ENCODE measurements at regions not wholly inside any gene's neighbourhood (a gene's known extent, or its start where the extent isn't known, plus 50 kb on each side); places are given as distances from the start of the nearest gene placed in this dataset.
A peak's percentile ranks its signal among the peaks of the same experiment; 100 is the strongest.

DNA sequence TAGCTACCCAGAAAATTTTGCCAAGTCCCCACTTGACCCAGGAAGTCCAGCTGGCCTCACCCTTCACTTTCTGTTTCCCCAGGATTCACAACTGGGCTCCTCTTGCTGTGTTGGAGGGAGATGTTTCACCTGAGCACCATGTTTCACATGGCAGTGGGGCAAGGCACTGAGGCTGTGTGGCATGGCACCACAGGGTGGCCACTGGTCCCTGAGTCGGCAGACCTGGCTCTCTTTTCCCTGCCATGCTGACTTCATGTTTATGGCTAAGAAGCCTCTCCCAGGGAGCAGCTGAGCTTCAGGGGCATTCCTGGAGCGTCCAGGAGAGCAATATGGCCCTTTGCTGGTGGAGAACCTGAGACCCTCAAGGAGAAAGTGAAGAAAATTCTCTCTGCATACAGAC, 266.9 kb downstream of the RPS24 start:
- no peak for TF ChIP-seq CTCF (IDR thresholded peaks at IDR 0.05; ENCODE audit: insufficient read depth, low read depth, low read length, missing control alignments)
- DNase-seq (ENCODE audit: low read depth) = no peak

DNA sequence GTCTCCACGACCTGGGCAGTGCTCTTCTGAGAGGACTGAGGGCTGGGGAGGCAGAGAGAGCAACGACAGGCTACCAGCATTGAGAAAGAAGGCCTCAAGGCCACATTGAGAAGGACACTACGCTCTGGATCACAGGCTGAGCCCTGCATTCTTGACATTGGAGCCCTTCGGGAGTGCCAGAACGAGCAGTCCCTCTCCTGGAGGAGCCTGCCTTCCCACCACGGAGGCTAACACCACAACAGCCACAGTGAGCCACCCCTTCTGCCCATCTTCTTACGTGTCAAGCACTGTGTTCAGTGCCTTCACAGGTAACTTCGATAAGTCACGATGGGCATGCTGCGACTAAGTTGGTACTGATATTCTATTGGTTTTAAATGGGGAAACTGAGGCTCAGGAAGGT, 267.8 kb downstream of the RPS24 start:
- H3K4me3 ChIP-seq (ENCODE audit: low read depth, low read length) = no peak overlapping the region
- DNase-seq (ENCODE audit: low read depth) = no peak
- TF ChIP-seq CTCF (IDR thresholded peaks at IDR 0.05; ENCODE audit: insufficient read depth, low read depth, low read length, missing control alignments) = no peak

More for the DNA sequence above, 266.9 kb downstream of the RPS24 start:
- no peak overlapping the region for H3K4me3 ChIP-seq (ENCODE audit: low read depth, low read length)

GRCh38 chr10:78301891-78302738, 268.5 kb downstream of the RPS24 start:
- TF ChIP-seq CTCF (IDR thresholded peaks at IDR 0.05; ENCODE audit: insufficient read depth, low read depth, low read length, missing control alignments) = no peak
- no peak for DNase-seq (ENCODE audit: low read depth)
- H3K4me3 ChIP-seq (ENCODE audit: low read depth, low read length) = peak overlapping the region; percentile 77

GRCh38 chr10:78302739-78302988, 269.0 kb downstream of the RPS24 start:
- TF ChIP-seq CTCF (IDR thresholded peaks at IDR 0.05; ENCODE audit: insufficient read depth, low read depth, low read length, missing control alignments) = no peak
- DNase-seq (ENCODE audit: low read depth) = no peak
- H3K4me3 ChIP-seq (ENCODE audit: low read depth, low read length) = peak overlapping the region; percentile 77

- H3K4me3 ChIP-seq (ENCODE audit: low read depth, low read length) = peak overlapping the region; percentile 77
- peak; percentile 84 for TF ChIP-seq CTCF (IDR thresholded peaks at IDR 0.05; ENCODE audit: insufficient read depth, low read depth, low read length, missing control alignments)
- peak; percentile 95 for DNase-seq (ENCODE audit: low read depth)
Observed at GRCh38 chr10:78302989-78303854, 269.6 kb downstream of the RPS24 start.

DNA sequence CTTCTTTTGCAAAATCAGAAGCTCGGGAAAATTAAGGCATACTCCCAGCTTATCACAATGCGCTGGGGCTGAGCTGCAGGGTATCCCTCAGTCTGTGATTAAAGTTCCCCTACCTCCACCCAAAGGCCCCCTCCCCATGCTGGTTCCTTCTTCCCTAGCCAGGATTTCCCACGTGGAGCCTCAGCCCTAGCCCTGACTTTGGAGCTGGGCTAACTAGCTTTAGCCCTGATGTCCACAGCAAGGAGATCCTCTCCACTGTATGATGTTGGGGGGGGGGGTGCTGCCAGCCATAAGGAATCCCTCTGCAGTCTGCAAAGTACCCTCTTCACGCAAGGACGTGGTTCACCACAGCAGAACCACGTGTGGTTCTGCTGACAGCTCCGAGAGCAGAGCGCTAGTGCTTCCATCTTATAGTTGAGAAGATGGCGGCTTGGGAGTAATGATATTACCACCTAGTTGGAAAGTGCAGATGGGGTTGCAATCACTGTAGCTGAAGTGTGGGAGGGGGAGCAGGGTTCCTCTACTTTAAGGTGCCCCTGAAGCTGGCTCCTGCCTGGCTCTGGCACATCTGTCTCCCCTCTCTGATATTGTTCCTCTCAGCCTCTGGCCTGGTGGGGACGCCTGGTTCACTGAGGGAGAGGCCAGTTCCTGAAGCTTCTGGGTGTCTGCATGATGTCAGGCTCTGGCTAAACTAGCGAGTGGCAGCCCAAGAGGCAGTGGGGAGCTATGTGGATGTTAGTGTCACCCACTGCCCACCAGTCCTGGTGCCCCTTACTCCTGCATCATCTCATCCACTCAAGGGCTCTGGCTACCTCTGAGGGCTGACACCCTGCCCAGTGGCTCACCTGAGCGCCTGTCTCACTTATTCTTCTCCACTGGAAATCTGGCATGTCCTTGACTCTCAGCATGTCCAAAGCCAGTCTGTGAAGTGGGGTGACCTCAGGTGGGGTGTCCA, 270.7 kb downstream of the RPS24 start:
- TF ChIP-seq CTCF (IDR thresholded peaks at IDR 0.05; ENCODE audit: insufficient read depth, low read depth, low read length, missing control alignments) = no peak
- H3K4me3 ChIP-seq (ENCODE audit: low read depth, low read length) = no peak overlapping the region
- DNase-seq (ENCODE audit: low read depth) = no peak

All from GM12865 (cell line).